ENCODE measurements at regions not wholly inside any gene's neighbourhood (a gene's known extent, or its start where the extent isn't known, plus 50 kb on each side); places are given as distances from the start of the nearest gene placed in this dataset.

DNA sequence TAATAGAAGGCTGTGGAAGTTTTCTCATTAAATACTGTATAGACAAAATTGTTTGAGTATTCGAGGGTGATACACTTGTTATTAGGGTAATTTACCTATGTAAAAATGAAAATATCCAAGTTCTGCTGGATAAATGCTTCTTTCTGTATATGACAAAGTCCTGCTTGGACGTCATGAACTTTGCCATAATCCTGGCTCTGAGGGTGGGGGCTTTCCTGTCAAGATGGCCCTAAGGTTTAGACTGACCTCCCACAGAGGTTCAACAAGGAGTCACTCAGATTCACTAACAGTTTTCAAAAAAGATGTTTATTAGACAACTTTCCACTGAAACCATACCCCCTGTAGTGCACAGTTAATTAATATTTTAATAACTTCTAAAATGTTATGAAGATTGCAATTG lies 52.5 kb upstream of the NABP1 start:
- H3K4me3 ChIP-seq (ENCODE audit: low read depth, low read length): no peak overlapping the region
- TF ChIP-seq, protein P1, sequence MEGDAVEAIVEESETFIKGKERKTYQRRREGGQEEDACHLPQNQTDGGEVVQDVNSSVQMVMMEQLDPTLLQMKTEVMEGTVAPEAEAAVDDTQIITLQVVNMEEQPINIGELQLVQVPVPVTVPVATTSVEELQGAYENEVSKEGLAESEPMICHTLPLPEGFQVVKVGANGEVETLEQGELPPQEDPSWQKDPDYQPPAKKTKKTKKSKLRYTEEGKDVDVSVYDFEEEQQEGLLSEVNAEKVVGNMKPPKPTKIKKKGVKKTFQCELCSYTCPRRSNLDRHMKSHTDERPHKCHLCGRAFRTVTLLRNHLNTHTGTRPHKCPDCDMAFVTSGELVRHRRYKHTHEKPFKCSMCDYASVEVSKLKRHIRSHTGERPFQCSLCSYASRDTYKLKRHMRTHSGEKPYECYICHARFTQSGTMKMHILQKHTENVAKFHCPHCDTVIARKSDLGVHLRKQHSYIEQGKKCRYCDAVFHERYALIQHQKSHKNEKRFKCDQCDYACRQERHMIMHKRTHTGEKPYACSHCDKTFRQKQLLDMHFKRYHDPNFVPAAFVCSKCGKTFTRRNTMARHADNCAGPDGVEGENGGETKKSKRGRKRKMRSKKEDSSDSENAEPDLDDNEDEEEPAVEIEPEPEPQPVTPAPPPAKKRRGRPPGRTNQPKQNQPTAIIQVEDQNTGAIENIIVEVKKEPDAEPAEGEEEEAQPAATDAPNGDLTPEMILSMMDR (IDR thresholded peaks at IDR 0.05; ENCODE audit: low read depth, low read length): no peak

DNA sequence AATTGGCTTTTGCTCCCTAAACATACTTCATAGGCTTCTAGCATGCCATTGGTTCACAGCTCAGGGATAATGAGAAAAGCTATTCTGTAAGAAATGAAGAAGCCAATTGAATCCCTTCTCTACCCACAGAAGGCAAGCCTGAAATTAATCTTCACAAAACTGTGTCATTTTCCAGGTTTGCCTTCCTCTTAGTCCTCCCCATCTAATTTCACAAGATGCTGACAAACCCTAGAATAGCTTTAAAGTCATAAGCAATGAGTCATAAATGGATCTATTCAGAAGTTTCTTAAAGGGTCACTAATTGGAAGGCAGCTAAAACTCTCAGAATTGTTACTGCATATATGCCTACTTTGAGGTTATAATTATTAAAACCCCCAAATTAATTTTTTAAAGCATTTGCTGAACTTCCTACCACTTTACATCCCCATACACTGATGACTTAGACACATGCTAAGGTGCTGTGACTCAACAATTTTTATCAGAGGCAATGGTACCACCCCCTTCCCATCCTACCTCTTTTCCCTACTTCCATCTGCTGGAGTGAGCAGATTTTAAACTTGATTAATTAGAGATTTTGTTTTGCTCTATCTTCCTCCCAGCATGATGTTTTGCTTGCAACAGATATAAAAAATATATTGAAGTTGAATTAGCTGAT lies 51.3 kb upstream of the NABP1 start:
- H3K4me3 ChIP-seq (ENCODE audit: low read depth, low read length): no peak overlapping the region
- TF ChIP-seq, protein P1 (IDR thresholded peaks at IDR 0.05; ENCODE audit: low read depth, low read length): no peak

DNA sequence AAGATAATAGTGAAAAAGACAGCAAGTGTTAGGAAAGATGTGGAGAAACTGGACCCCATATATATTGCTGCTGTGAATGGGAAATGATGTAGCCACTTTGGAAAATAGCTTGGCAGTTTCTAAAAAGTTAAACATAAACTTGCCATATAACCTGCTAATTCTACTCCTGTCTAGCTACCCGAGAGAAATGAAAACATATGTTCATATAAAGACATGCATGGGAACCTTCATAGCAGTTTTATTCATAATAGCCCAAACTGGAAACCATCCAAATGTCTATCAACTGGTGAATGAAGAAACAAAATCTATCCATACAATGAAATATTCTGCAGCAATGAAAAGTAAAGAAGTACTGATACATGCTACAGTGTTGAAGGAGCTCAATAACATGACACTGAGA lies 50.4 kb upstream of the NABP1 start:
- no peak overlapping the region for H3K4me3 ChIP-seq (ENCODE audit: low read depth, low read length)
- TF ChIP-seq, protein P1 (IDR thresholded peaks at IDR 0.05; ENCODE audit: low read depth, low read length): no peak
